ENCODE measurements at regions not wholly inside any gene's neighbourhood (a gene's known extent, or its start where the extent isn't known, plus 50 kb on each side); places are given as distances from the start of the nearest gene placed in this dataset.

DNA sequence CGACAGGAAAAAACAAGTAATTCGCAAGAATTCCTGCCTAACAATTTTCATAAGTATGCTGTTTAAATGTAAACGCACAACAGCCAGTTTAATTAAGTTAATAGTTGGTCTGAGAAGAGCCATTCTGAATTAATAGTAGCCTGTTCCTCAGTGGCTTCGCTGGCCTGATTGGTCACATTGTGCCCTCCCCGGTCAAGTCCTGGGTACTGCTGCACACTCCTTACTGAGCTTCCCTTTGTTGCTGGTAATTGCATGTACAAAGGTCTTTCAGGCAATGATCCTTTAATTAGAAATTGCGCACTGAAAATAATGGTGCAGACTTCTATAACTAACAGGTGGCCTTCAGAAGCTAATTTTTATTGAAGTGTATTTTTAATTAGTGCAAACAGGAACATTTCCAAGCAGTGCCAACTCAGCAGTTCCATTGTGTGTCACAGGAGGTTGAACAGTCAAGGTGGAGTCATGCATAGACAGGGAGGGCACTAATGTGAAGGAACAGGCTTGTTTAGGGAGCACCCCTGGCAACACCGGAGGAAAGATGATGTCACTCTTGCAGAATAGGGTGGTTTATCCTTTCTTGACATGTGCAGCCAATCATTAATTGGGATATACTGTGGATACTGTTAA, 92.6 kb upstream of the SLC22A23 start:
- ChIA-PET POLR2A (no interaction called here), CTCF (no interaction called here)
- Mint-ChIP-seq H3K36me3 (no peaks in the 10 kb centered on the region), H3K4me3 (no peak overlapping the region), H3K9me3 (peaks cover 15% of the 10 kb centered on the region), H3K4me1 (no peaks in the 10 kb centered on the region), H3K27me3 (ENCODE audit: low read depth) (peaks cover 13% of the 10 kb centered on the region), H3K27ac (no peak overlapping the region)
- ATAC-seq (no peak), DNase-seq (ENCODE audit: low spot score) (no peak)
- TF ChIP-seq, protein P1, sequence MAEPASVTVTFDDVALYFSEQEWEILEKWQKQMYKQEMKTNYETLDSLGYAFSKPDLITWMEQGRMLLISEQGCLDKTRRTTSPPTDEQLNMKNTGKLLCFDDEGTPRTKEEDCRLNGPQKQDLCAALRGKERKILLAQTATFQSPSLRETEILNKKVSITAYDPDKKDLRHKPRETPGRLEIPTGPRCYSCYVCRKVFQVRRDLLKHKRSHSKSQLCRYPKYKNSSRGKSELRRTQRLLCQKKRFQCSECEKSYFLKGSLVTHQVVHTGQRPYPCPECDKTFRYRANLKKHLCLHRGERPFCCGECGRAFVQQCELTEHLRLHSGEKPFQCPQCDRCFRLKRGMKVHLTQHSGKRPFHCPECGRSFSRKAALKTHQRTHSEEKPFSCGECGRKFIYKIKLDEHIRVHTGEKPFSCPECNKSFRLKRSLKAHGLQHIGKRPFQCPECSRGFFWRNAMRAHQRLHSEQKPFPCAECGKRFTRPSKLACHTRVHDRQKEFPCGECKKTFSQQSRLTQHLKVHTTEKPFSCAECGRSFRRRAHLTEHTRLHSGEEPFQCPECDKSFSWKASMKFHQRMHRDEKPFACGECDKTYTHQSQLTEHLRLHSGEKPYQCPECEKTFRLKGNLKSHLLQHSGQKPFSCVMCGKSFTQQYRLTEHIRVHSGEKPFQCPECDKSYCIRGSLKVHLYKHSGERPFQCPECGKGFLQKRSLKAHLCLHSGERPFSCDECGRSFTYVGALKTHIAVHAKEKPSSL (CRISPR knock-in tag; conservative IDR thresholded peaks at IDR 0.05), result no peak
- TF ChIP-seq ZNF263 (CRISPR knock-in tag; IDR thresholded peaks at IDR 0.05; ENCODE audit: low read depth) (no peak), OVOL2 (CRISPR knock-in tag; IDR thresholded peaks at IDR 0.05; ENCODE audit: borderline replicate concordance) (no peak), IRF2 (CRISPR knock-in tag; IDR thresholded peaks at IDR 0.05; ENCODE audit: borderline replicate concordance, low read depth) (no peak)
- TF ChIP-seq, protein P2, sequence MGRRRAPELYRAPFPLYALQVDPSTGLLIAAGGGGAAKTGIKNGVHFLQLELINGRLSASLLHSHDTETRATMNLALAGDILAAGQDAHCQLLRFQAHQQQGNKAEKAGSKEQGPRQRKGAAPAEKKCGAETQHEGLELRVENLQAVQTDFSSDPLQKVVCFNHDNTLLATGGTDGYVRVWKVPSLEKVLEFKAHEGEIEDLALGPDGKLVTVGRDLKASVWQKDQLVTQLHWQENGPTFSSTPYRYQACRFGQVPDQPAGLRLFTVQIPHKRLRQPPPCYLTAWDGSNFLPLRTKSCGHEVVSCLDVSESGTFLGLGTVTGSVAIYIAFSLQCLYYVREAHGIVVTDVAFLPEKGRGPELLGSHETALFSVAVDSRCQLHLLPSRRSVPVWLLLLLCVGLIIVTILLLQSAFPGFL (CRISPR knock-in tag; IDR thresholded peaks at IDR 0.05; ENCODE audit: borderline replicate concordance), result no peak

DNA sequence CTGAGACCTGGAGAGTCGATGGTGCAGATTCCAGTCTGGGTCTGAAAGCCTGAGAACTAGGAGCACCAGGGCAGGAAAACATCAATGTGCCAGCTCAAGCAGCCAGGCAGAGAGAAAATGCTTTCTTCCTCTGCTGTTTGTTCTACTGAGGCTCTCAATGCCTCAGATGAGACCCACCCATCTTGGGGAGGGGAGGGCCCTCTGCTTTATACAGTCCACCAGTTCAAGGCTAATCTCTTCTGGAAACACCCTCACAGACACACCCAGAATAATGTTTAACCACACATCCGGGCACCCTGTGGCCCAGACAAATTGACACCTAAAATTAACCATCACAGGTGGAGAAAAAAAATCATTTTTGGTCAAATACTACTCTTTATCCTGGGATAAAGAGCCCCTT, 89.3 kb upstream of the SLC22A23 start:
- TF ChIP-seq, protein P3, sequence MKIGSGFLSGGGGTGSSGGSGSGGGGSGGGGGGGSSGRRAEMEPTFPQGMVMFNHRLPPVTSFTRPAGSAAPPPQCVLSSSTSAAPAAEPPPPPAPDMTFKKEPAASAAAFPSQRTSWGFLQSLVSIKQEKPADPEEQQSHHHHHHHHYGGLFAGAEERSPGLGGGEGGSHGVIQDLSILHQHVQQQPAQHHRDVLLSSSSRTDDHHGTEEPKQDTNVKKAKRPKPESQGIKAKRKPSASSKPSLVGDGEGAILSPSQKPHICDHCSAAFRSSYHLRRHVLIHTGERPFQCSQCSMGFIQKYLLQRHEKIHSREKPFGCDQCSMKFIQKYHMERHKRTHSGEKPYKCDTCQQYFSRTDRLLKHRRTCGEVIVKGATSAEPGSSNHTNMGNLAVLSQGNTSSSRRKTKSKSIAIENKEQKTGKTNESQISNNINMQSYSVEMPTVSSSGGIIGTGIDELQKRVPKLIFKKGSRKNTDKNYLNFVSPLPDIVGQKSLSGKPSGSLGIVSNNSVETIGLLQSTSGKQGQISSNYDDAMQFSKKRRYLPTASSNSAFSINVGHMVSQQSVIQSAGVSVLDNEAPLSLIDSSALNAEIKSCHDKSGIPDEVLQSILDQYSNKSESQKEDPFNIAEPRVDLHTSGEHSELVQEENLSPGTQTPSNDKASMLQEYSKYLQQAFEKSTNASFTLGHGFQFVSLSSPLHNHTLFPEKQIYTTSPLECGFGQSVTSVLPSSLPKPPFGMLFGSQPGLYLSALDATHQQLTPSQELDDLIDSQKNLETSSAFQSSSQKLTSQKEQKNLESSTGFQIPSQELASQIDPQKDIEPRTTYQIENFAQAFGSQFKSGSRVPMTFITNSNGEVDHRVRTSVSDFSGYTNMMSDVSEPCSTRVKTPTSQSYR (CRISPR knock-in tag; IDR thresholded peaks at IDR 0.05), result no peak
- TF ChIP-seq, protein P4, sequence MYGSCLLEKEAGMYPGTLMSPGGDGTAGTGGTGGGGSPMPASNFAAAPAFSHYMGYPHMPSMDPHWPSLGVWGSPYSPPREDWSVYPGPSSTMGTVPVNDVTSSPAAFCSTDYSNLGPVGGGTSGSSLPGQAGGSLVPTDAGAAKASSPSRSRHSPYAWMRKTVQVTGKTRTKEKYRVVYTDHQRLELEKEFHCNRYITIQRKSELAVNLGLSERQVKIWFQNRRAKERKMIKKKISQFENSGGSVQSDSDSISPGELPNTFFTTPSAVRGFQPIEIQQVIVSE (CRISPR knock-in tag; IDR thresholded peaks at IDR 0.05; ENCODE audit: borderline replicate concordance), result no peak
- no peak for TF ChIP-seq ZNF263 (CRISPR knock-in tag; IDR thresholded peaks at IDR 0.05; ENCODE audit: low read depth)
- Mint-ChIP-seq H3K9me3 (peaks cover 11% of the 10 kb centered on the region; the same call in 1 of the 2 replicates), H3K27ac (no peak overlapping the region), H3K4me3 (no peak overlapping the region), H3K4me1 (no peaks in the 10 kb centered on the region), H3K27me3 (ENCODE audit: low read depth) (peaks cover 9% of the 10 kb centered on the region; the same call in 1 of the 2 replicates), H3K36me3 (no peaks in the 10 kb centered on the region)
- ATAC-seq (no peak), DNase-seq (ENCODE audit: low spot score) (no peak)
- ChIA-PET CTCF (no interaction called here), POLR2A (interaction anchor here (0.6 kb wide), 1 partner anchor 24 kb away, joined by 3 read pairs; no protein-coding TSS in a partner anchor)

DNA sequence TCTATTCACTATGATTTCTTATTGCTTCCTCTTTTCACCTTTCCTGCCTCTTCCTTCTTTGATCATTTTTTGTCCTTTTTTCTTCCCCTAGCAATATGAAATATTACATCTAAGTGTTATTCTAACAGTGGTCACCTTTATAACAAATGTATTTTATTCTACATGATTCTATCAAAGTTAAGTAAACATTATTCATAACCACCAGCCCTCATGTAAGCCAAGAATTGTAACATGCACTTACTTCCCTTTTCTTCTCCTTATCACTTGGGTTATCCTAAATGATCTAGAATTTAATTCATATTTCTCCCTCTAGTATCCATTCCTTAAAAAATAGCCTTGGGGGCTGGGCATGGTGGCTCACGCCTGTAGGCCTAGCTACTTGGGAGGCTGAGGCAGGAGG, 88.3 kb upstream of the SLC22A23 start:
- CTCF ChIA-PET, result no interaction called here
- no peak overlapping the region for H3K4me3 Mint-ChIP-seq

More for the DNA sequence above, 88.3 kb upstream of the SLC22A23 start:
- Mint-ChIP-seq H3K36me3 (no peaks in the 10 kb centered on the region), H3K4me1 (no peaks in the 10 kb centered on the region), H3K27me3 (ENCODE audit: low read depth) (peaks cover 2% of the 10 kb centered on the region; the same call in 1 of the 2 replicates), H3K9me3 (peaks cover 6% of the 10 kb centered on the region; the same call in 1 of the 2 replicates), H3K27ac (no peak overlapping the region)
- POLR2A ChIA-PET, result no interaction called here
- ATAC-seq, result no peak
- no peak for TF ChIP-seq MYBL2 (CRISPR knock-in tag; IDR thresholded peaks at IDR 0.05)
- TF ChIP-seq NR2C2 (CRISPR knock-in tag; IDR thresholded peaks at IDR 0.05), result no peak
- TF ChIP-seq TP53 (CRISPR knock-in tag; IDR thresholded peaks at IDR 0.05), result no peak
- no peak for TF ChIP-seq ZNF121 (CRISPR knock-in tag; IDR thresholded peaks at IDR 0.05)
- TF ChIP-seq, protein P5, sequence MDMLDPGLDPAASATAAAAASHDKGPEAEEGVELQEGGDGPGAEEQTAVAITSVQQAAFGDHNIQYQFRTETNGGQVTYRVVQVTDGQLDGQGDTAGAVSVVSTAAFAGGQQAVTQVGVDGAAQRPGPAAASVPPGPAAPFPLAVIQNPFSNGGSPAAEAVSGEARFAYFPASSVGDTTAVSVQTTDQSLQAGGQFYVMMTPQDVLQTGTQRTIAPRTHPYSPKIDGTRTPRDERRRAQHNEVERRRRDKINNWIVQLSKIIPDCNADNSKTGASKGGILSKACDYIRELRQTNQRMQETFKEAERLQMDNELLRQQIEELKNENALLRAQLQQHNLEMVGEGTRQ (CRISPR knock-in tag; IDR thresholded peaks at IDR 0.05), result no peak
- DNase-seq (ENCODE audit: low spot score), result no peak

All from WTC11 (cell line).